ENCODE measurements at regions not wholly inside any gene's neighbourhood (a gene's known extent, or its start where the extent isn't known, plus 50 kb on each side); places are given as distances from the start of the nearest gene placed in this dataset.

DNA sequence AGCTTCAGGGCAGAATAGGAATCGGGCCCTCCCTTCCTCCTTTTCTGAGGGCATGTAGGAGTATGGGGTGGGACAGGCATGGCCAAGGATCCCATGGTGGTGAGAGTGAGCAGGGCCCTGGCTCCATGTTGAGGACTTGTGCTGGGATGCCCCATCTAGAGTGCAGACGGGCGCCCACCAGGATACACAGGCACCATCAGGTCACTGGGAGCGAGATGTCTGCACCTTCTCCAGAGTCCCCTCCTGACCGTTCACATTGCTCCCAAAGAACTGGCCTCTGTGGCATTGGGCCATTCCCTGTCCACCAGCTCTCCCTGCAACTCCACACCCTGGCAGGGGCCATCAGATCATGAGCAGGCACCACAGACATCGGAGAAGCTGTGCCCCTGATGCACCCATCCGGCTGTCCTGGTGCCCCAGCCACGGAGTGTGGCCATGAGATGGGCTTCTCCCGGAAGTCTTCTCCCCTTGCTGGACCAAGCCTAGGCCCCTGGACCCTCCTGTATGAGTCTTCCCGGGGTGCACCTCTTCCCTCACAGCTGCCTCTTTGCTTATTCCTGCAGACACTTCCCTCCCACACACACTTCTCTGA lies 195.0 kb downstream of the IRX2 start (continued):
- TF ChIP-seq JUN (IDR thresholded peaks at IDR 0.05; ENCODE audit: low read depth, low read length) (no peak), MAFK (IDR thresholded peaks at IDR 0.05; ENCODE audit: low read depth, low read length) (no peak)

Data from H1 (cell line).